Progenitor cell of endocrine pancreas (in vitro differentiated cells): ENCODE measurements at regions not wholly inside any gene's neighbourhood (a gene's known extent, or its start where the extent isn't known, plus 50 kb on each side); places are given as distances from the start of the nearest gene placed in this dataset.

Source experiments
- DNase-seq: peaks from one replicate; pipeline ENCODE4 v3.0.0; 2021; ENCODE audit warnings: low spot score; ENCODE audit not compliant: unreplicated experiment
- H3K27ac Mint-ChIP-seq: 2 replicates; pipeline ENCODE4 v1.8.0; 2021; ENCODE audit warnings: mild to moderate bottlenecking, moderate library complexity, mixed read lengths
- H3K27me3 Mint-ChIP-seq: 2 replicates; pipeline ENCODE4 v1.8.0; 2021; ENCODE audit warnings: mixed read lengths
- H3K36me3 Mint-ChIP-seq: 2 replicates; pipeline ENCODE4 v1.8.0; 2022; ENCODE audit warnings: mixed read lengths; ENCODE audit not compliant: insufficient read depth
- H3K4me1 Mint-ChIP-seq: 2 replicates; pipeline ENCODE4 v1.8.0; 2021; ENCODE audit warnings: low read depth, mixed read lengths
- H3K4me3 Mint-ChIP-seq: 2 replicates; pipeline ENCODE4 v1.8.0; 2021; ENCODE audit warnings: low read depth, mild to moderate bottlenecking, moderate library complexity, mixed read lengths
- H3K9me3 Mint-ChIP-seq: 2 replicates; pipeline ENCODE4 v1.8.0; 2021; ENCODE audit warnings: low read depth, mixed read lengths
- TF ChIP-seq, protein P1 (sequence below): fragments of 200-600 bp; sonication (generic); IDR thresholded peaks from one replicate; pipeline ENCODE4 v1.5.0; 2021; ENCODE audit warnings: antibody characterized with exemption, mild to moderate bottlenecking; ENCODE audit not compliant: unreplicated experiment

- no peak for DNase-seq
- no peaks in the 10 kb centered on the region for H3K27me3 Mint-ChIP-seq
- TF ChIP-seq, protein P1, sequence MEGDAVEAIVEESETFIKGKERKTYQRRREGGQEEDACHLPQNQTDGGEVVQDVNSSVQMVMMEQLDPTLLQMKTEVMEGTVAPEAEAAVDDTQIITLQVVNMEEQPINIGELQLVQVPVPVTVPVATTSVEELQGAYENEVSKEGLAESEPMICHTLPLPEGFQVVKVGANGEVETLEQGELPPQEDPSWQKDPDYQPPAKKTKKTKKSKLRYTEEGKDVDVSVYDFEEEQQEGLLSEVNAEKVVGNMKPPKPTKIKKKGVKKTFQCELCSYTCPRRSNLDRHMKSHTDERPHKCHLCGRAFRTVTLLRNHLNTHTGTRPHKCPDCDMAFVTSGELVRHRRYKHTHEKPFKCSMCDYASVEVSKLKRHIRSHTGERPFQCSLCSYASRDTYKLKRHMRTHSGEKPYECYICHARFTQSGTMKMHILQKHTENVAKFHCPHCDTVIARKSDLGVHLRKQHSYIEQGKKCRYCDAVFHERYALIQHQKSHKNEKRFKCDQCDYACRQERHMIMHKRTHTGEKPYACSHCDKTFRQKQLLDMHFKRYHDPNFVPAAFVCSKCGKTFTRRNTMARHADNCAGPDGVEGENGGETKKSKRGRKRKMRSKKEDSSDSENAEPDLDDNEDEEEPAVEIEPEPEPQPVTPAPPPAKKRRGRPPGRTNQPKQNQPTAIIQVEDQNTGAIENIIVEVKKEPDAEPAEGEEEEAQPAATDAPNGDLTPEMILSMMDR, result no peak
These were observed 746.3 kb upstream of the FAM241A start for GRCh38 chr4:111398906-111399330.

DNA sequence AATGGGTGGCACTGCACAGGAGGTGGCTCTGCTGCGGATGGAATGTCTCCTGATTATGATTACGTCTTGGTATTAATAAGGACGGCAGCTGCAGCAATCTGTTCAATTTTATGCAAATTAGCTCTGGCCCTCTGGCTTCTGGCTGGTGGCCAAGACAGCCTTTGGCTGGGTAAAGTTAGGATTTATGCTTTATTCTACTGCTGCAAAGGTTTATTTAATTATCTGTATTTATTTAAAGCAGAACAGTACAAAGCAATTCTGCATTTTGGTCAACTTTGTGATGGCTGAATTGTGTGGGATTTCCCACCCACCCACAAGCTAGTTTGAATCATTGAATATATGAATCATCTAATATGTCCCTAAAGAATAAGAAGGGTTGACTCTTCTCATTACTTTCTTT lies 745.6 kb upstream of the FAM241A start:
- Mint-ChIP-seq H3K4me1 (no peaks in the 10 kb centered on the region), H3K4me3 (no peak overlapping the region), H3K27ac (no peak overlapping the region), H3K9me3 (no peaks in the 10 kb centered on the region), H3K27me3 (no peaks in the 10 kb centered on the region), H3K36me3 (no peaks in the 10 kb centered on the region)
- no peak for DNase-seq
- TF ChIP-seq, protein P1, result no peak

More at GRCh38 chr4:111398906-111399330, 746.3 kb upstream of the FAM241A start:
- no peaks in the 10 kb centered on the region for H3K4me1 Mint-ChIP-seq
- no peak overlapping the region for H3K27ac Mint-ChIP-seq
- H3K36me3 Mint-ChIP-seq, result no peaks in the 10 kb centered on the region
- H3K4me3 Mint-ChIP-seq, result no peak overlapping the region
- no peaks in the 10 kb centered on the region for H3K9me3 Mint-ChIP-seq

DNA sequence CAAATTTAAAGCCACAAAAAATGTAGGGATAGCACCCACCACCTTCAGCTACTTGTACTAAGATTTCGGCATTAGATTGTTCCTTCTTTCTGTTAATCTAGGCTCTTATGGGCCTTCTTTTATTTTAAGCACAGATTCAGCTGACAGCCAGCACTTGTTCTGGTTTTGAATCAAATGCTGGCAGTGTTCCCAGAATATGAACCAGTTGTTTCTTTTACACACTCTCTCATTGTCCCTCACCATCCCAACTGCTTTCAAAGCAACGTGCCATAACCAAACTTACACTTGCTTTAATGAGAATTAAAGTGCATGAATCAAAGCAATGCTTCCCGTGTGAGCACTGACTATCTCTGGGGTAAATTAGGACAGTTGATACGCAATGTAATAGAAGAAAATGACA lies 744.5 kb upstream of the FAM241A start:
- no peaks in the 10 kb centered on the region for H3K36me3 Mint-ChIP-seq

GRCh38 chr4:111404673-111405072 lies 740.6 kb upstream of the FAM241A start:
- Mint-ChIP-seq H3K9me3 (peaks cover 3% of the 10 kb centered on the region), H3K4me1 (no peaks in the 10 kb centered on the region), H3K36me3 (no peaks in the 10 kb centered on the region), H3K27ac (no peak overlapping the region), H3K27me3 (no peaks in the 10 kb centered on the region), H3K4me3 (no peak overlapping the region)
- no peak for DNase-seq
- TF ChIP-seq, protein P1, result no peak

More for the DNA sequence above, 744.5 kb upstream of the FAM241A start:
- DNase-seq, result no peak
- no peak overlapping the region for H3K27ac Mint-ChIP-seq
- H3K4me3 Mint-ChIP-seq, result no peak overlapping the region
- H3K27me3 Mint-ChIP-seq, result no peaks in the 10 kb centered on the region
- no peaks in the 10 kb centered on the region for H3K9me3 Mint-ChIP-seq
- TF ChIP-seq, protein P1, result no peak
- no peaks in the 10 kb centered on the region for H3K4me1 Mint-ChIP-seq

- no peak for DNase-seq
- peaks cover 3% of the 10 kb centered on the region for H3K9me3 Mint-ChIP-seq
- H3K27ac Mint-ChIP-seq, result no peak overlapping the region
- TF ChIP-seq, protein P1, result no peak
- no peaks in the 10 kb centered on the region for H3K36me3 Mint-ChIP-seq
- no peaks in the 10 kb centered on the region for H3K27me3 Mint-ChIP-seq
- H3K4me3 Mint-ChIP-seq, result no peak overlapping the region
- H3K4me1 Mint-ChIP-seq, result no peaks in the 10 kb centered on the region
These were observed 739.3 kb upstream of the FAM241A start for GRCh38 chr4:111405989-111406388.
